GM21825 (cell line): ENCODE measurements at regions not wholly inside any gene's neighbourhood (a gene's known extent, or its start where the extent isn't known, plus 50 kb on each side); places are given as distances from the start of the nearest gene placed in this dataset.

Source experiments
- ATAC-seq: cut with Tn5 transposase; IDR thresholded peaks from one replicate; pipeline ENCODE4 v1.9.1; 2021; ENCODE audit warnings: mild to moderate bottlenecking, moderate library complexity; ENCODE audit not compliant: unreplicated experiment

GRCh38 chr2:52886556-52886955, 881.0 kb upstream of the CHAC2 start:
- ATAC-seq: no peak

GRCh38 chr2:52884761-52885352, 882.7 kb upstream of the CHAC2 start:
- no peak for ATAC-seq

GRCh38 chr2:52882974-52883373, 884.6 kb upstream of the CHAC2 start:
- no peak for ATAC-seq

- no peak for ATAC-seq
These were observed 886.0 kb upstream of the CHAC2 start for GRCh38 chr2:52881606-52882005.

- no peak for ATAC-seq
These were observed 886.7 kb upstream of the CHAC2 start for GRCh38 chr2:52880872-52881271.

GRCh38 chr2:52879561-52879960, 888.0 kb upstream of the CHAC2 start:
- no peak for ATAC-seq

- ATAC-seq: no peak
These were observed 889.9 kb upstream of the CHAC2 start for GRCh38 chr2:52877703-52878102.

- no peak for ATAC-seq
These were observed 893.0 kb upstream of the CHAC2 start for GRCh38 chr2:52874466-52875106.

- ATAC-seq: no peak
These were observed 904.8 kb upstream of the CHAC2 start for GRCh38 chr2:52862801-52863200.

GRCh38 chr2:52861596-52861995, 906.0 kb upstream of the CHAC2 start:
- ATAC-seq: no peak

- ATAC-seq: no peak
These were observed 908.5 kb upstream of the CHAC2 start for GRCh38 chr2:52859065-52859464.

GRCh38 chr2:52857722-52858121, 909.9 kb upstream of the CHAC2 start:
- no peak for ATAC-seq

- no peak for ATAC-seq
These were observed 915.6 kb upstream of the CHAC2 start for GRCh38 chr2:52852006-52852405.

GRCh38 chr2:52844701-52845423, 922.7 kb upstream of the CHAC2 start:
- ATAC-seq: no peak

GRCh38 chr2:52835909-52836308, 931.7 kb upstream of the CHAC2 start:
- ATAC-seq: no peak

GRCh38 chr2:52831216-52831615, 936.4 kb upstream of the CHAC2 start:
- no peak for ATAC-seq

- no peak for ATAC-seq
These were observed 939.5 kb upstream of the CHAC2 start for GRCh38 chr2:52828112-52828511.

- ATAC-seq: no peak
These were observed 946.0 kb upstream of the CHAC2 start for GRCh38 chr2:52821631-52822030.

GRCh38 chr2:52818958-52819357, 948.6 kb upstream of the CHAC2 start:
- ATAC-seq: no peak

- no peak for ATAC-seq
These were observed 957.1 kb upstream of the CHAC2 start for GRCh38 chr2:52810460-52810859.

GRCh38 chr2:52805901-52806410, 961.6 kb upstream of the CHAC2 start:
- ATAC-seq: no peak

GRCh38 chr2:52794581-52794980, 973.0 kb upstream of the CHAC2 start:
- no peak for ATAC-seq
